ENCODE measurements at regions not wholly inside any gene's neighbourhood (a gene's known extent, or its start where the extent isn't known, plus 50 kb on each side); places are given as distances from the start of the nearest gene placed in this dataset.
A peak's percentile ranks its signal among the peaks of the same experiment; 100 is the strongest.
"Not testable (repeated sequence)": the region's sequence is repeated elsewhere in the genome, so short reads cannot be mapped to it uniquely, and the experiment has no call there.

GRCh38 chr15:84147307-84147706 lies 88.3 kb upstream of the GOLGA6L4 start:
- intact Hi-C loops (cut with DNase I); ATAC-seq; DNase-seq (ENCODE audit: low spot score): not testable (repeated sequence)

- ATAC-seq (no peak), DNase-seq (ENCODE audit: low spot score) (no peak)
Measured at GRCh38 chr15:84151205-84151931, 84.2 kb upstream of the GOLGA6L4 start.

GRCh38 chr15:84152381-84152979 lies 83.1 kb upstream of the GOLGA6L4 start:
- intact Hi-C loops (cut with DNase I); DNase-seq (ENCODE audit: low spot score); ATAC-seq: not testable (repeated sequence)

More at GRCh38 chr15:84151205-84151931, 84.2 kb upstream of the GOLGA6L4 start:
- intact Hi-C loops (cut with DNase I): no loop called here

GRCh38 chr15:84153655-84154140 lies 81.9 kb upstream of the GOLGA6L4 start:
- DNase-seq (ENCODE audit: low spot score); intact Hi-C loops (cut with DNase I); ATAC-seq: not testable (repeated sequence)

- ATAC-seq; DNase-seq (ENCODE audit: low spot score); intact Hi-C loops (cut with DNase I): not testable (repeated sequence)
Measured at GRCh38 chr15:84154314-84154713, 81.3 kb upstream of the GOLGA6L4 start.

GRCh38 chr15:84154787-84155186 lies 80.8 kb upstream of the GOLGA6L4 start:
- intact Hi-C loops (cut with DNase I); DNase-seq (ENCODE audit: low spot score); ATAC-seq: not testable (repeated sequence)

GRCh38 chr15:84155792-84156587 lies 79.6 kb upstream of the GOLGA6L4 start:
- DNase-seq (ENCODE audit: low spot score); intact Hi-C loops (cut with DNase I); ATAC-seq: not testable (repeated sequence)

- intact Hi-C loops (cut with DNase I); ATAC-seq; DNase-seq (ENCODE audit: low spot score): not testable (repeated sequence)
Measured at GRCh38 chr15:84156588-84156840, 79.1 kb upstream of the GOLGA6L4 start.

- ATAC-seq; intact Hi-C loops (cut with DNase I); DNase-seq (ENCODE audit: low spot score): not testable (repeated sequence)
Measured at GRCh38 chr15:84157056-84157632, 78.4 kb upstream of the GOLGA6L4 start.

- ATAC-seq; DNase-seq (ENCODE audit: low spot score); intact Hi-C loops (cut with DNase I): not testable (repeated sequence)
Measured at GRCh38 chr15:84157857-84158256, 77.7 kb upstream of the GOLGA6L4 start.

GRCh38 chr15:84159346-84160269 lies 76.0 kb upstream of the GOLGA6L4 start:
- intact Hi-C loops (cut with DNase I); DNase-seq (ENCODE audit: low spot score); ATAC-seq: not testable (repeated sequence)

- DNase-seq (ENCODE audit: low spot score); intact Hi-C loops (cut with DNase I): not testable (repeated sequence)
- peak; percentile 17 for ATAC-seq
Measured at GRCh38 chr15:84164423-84165292, 70.9 kb upstream of the GOLGA6L4 start.

- intact Hi-C loops (cut with DNase I); ATAC-seq; DNase-seq (ENCODE audit: low spot score): not testable (repeated sequence)
Measured at GRCh38 chr15:84170029-84170428, 65.5 kb upstream of the GOLGA6L4 start.

GRCh38 chr15:84173231-84173610 lies 62.4 kb upstream of the GOLGA6L4 start:
- intact Hi-C loops (cut with DNase I); ATAC-seq: not testable (repeated sequence)
- DNase-seq (ENCODE audit: low spot score): peak; percentile 63

Measured in sciatic nerve (tissue), 2 donors.